ENCODE measurements at regions not wholly inside any gene's neighbourhood (a gene's known extent, or its start where the extent isn't known, plus 50 kb on each side); places are given as distances from the start of the nearest gene placed in this dataset.

DNA sequence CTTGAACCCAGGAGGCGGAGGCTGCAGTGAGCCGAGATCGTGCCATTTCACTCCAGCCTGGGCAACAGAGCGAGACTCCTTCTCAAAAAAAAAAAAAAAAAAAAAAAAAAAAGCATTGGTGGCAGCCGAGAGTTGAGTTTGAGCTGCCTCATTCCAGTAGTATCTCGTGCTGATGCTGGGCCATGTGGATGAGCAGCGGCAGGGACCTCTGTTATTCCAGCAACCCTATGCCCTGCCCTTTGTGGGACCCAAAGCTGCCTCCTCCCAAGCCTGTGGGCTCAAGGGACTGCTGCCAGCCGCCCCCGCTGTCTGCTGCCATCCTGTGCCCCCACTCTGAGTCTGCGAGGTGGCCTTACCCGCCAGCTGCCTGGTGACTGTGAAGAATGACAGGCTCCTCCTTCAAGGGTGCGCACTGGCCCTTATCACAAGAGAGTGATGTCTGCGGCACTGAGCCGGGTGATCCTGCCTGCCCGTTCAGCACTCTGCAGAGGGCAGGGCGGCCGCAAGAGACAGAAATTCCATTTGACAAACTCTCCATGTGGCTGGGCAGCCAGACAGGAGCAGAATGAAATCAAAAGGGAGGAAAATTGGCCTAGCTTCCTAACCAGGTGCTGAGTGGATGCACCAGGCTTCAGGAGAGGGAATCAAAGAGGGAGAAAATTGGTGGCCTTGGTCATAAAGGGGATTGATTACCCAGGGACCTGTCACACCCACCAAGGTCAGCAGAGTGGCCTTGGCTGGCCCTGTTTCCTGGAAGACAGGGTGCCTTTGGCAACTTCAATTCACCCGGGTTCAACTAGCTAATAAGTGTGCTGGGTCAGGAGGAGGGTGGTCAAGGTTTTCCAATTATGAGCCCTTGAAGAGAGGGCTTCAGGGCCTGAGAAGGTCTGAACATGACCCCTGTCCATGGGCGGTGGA, 65.3 kb upstream of the ZMIZ1 start:
- DNase-seq: no peak

DNA sequence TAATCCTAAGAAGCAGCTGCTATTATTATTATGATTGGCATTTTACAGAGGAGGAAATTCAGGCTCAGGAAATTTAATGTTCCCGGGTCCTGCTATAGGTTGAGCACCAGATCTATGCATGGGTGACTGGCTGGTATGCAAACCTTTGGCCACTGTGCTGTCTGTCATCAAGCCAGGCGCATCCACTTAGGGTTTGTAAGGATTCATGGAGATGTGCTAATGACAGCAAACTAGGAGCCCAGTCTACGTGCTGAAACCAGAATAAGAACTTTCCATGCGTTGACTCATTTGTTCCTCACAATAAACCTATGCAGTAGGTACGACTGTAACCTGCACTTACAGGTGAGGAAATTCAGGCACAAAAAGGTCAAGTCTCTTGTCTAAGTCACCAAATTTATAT, 64.5 kb upstream of the ZMIZ1 start:
- no peak for DNase-seq

DNA sequence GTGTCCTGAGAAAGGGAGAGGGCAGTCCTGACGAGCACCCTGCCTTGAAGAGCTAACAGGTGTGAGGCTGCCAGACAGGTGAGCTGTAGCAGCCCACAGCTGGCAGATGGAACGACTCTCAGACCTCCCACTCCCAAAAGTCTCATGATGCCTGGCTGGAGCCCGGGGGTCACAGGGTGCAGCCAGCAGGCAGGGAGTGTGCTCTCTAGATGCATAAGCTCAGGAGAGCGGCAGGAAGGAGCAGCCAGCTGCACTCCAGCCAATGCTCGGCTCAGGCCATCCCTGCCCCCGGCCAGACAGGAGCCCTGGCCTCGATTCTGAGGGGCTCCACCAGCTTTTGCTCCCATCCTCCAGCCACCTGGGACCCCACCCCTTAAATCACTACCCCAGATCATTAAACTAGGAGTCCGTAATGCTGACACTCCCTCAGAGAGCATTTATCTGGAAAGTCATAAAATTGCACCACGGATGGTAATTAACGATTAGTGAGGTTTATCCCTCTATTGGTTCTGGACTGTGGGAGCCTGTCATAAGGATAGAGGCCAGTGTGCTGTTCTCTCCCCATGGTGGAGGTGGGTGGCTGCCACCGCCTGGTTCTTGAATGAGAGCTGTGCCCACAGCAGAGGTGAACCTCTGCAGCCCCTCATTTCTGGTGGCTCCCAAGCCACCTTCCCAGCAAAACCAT, 63.5 kb upstream of the ZMIZ1 start:
- no peak for DNase-seq

DNA sequence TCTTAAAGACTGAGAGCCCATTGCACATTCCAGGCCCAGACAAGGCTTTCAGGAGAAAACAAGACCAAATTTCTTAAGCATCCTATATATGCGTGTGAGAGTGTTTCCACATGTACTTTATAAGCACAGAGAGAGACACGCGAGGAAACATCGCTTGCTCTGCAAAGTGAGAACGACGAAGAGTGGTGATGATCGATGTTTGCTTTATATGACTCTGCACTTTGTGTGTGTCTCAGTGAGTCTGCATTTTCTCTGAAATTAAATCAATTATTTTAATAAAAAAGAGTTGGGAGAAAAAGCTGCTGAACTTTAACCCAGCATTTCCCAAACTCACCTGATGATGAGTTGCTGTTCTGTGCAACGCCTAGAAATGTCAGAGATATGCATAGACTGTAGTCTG, 61.7 kb upstream of the ZMIZ1 start:
- DNase-seq: no peak

DNA sequence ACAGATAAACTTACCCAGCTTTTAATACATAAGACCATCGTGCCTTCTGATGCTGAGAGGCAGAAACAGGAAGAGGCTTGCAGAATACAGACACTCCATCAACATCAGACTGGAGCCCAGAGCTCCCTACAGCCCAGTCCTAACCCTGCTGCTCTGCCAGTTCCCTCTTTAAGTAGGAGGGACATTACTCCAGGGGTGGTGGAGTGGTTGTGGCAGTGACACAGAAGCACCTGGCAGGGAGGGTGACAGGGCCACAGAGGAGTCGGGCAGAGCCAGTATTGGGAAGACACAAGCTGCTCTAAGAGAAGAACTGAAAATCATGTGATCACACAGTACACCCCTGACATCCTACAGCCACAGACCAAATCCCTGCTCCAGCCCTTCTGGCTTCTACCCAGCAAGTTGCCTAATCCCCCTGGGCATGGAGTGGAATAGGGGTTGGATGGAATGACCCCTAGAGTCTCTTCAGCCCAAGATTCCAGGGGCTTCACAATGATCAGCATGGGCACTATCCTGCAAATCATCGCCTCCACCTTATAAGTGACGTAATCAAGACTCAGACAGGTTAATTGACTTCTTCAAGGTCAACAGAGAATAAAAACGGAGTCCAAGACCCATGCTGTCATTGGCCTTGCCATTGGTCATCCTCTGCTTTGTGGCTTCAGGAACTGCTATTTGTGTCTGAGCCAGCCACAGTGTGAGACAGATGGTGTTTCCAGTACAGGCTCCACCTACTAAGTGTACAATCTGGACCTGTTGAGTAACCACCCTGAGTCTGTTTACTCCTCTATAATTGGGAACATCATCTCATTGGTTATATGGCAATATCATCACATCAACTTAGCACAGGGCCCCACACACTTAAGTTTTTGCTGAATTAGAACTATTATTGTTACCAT, 61.1 kb upstream of the ZMIZ1 start:
- DNase-seq: no peak

DNA sequence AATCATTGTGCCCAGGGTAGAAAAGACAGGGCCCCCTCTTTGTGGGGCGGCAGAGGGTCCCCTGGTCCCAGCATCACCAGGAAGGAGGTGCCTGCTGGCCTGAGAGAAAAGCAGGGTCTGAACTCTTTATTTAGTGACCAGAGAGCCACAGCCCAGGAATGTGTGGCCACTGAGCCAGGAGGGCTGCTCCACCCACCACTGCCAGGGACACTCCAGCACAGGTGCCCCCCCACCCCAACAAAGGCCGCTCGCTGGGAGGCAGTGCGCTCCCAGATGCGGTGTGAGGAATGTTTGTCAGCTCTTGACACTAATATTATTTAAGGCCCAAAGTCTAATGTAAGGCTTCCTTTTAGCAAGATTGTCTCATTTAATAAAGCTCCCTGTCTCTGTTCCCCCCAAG, 59.6 kb upstream of the ZMIZ1 start:
- DNase-seq: no peak

DNA sequence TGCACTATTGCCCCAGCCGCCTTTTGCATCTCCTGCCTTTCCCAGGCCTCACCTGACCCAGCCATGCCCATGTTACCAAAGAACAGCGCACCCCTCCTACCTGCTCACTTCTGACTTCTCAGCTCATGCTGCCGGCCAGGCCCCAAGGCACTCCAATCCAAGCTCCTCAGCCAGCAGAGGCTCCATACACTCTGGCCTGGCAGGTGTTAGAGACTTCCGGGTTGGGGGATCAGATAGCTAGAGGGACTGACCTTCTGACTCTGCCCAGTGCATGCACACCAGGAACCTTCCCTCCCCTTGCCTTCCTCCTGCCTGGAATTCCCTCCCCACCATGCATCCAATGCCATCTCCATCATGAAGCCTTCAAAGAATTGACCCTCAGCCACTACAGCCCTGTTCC, 56.2 kb upstream of the ZMIZ1 start:
- no peak for DNase-seq

DNA sequence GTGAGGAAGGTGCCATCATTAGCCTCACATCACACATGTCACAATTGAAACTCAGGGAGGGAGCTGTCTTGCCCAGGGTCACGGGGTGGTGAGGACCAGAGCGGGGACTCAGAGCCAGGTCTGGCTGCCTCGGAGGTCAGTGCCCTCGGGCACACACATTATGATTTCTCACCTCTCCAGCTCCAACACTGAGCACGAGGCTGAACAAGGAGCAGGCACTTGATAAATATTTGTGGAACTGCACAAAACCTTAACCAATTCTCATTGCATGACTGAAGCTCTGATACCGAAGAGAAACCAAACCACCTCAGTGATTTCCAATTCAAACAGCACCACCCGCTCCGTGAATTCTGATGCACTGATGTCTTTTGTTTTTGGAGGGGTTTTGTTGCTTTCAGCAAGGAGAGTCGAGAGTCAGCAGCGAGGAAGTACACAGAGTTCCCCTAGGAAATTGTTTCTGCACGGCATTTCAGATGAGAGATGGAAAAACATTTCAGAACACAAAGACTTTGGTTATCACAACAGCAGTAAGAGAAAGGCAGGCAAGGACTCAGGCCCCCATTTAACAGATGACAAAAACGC, 55.3 kb upstream of the ZMIZ1 start:
- no peak for DNase-seq

DNA sequence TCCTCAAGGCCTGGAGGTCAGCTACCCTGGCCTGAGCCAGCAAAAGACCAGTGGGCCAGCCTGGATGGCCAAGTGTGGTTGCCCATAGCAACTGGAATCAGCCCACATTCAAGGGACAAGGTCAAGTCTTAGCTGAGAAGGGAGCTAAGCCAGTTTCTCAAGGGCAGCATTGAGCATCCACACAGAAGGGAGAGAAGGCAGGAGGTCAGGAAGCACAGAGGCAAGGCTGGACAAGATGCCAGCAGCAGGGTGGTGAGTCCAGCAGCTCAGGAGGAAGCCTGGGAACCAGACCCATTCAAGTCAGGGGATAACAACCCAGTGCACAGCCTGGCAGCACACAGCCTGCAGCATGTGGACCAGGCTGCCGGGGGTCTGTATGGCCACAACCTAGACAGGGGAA, 54.0 kb upstream of the ZMIZ1 start:
- DNase-seq: no peak

DNA sequence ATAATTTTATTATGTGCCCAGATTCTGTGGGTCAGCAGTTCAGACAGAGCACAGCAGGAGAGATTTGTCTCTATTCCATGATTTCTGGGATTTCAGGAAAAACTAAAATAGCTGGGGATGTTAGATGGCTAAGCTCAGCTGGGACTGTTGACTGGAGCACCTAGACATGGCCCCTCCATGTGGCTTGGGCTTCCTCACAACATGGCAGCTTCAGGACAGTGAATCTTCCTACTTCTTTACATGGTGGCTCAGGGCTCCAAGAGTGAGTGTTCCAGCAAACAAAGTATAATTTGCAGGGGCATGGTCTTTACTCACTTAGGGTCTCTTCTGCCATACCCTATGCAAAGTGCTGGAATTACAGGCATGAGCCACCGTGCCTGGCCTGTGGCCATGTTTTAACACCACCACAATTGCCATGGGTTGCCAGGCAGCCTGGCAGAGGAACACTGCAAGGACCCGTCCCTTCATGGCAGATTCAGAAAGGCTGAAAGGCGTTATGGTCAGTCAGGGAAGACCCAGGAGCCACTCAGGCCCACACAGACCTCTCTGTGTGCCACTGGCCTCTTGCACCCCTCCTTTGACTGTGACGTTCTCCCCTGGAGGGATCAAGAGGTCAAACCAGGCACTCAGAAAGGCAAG, 50.8 kb upstream of the ZMIZ1 start:
- no peak for DNase-seq

DNA sequence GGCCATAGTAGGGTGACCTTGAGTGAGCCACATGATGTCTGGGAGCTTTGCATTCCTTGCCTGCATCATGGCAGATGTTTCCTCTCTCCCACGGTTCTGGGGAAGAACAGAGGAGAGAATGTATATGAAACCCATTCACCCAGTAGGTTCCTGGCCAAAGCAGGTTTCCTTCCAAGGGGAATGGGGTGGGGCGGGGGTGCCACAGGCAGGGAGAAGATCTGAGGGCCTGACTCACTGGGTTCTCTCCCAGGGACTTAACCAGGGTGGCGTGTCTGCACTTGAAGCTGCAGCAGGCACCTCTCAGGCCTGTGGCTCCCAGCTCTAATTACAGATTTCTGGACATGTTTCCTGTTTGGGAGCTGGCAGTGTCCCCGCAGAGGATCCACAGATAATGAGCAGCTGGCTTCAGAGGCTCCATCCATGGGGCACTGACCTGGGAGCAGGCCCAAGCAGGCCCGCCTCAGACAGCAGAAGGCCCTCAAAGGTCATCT, 50.2 kb upstream of the ZMIZ1 start:
- DNase-seq: peak; percentile 51
